HG02870 (cell line): ENCODE measurements at regions not wholly inside any gene's neighbourhood (a gene's known extent, or its start where the extent isn't known, plus 50 kb on each side); places are given as distances from the start of the nearest gene placed in this dataset.
"Not testable (repeated sequence)": the region's sequence is repeated elsewhere in the genome, so short reads cannot be mapped to it uniquely, and the experiment has no call there.

ENCODE experiments used
- ATAC-seq: cut with Tn5 transposase; IDR thresholded peaks from one replicate; pipeline ENCODE4 v1.9.1; 2021; ENCODE audit warnings: mild to moderate bottlenecking, moderate library complexity; ENCODE audit not compliant: unreplicated experiment

DNA sequence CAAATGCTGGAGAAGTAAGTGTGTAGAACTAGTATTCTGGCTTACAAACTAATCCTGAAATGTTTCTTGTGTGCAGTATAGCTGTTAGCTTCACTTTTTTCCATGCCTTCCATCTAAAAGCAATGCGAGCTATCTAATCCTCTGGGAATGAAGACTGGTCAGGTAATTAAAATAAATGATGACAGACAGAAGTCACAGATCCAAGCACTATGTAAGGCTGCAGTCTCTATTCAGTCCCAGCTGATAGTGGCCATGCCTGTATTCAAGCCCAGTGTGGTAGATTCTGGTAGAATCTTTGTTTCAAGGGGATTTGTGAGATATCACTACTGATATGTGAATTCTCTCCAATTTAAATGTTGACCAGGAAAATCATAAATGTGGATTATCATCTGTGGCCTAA is 637.2 kb downstream of the TMTC2 start:
- no peak for ATAC-seq

- no peak for ATAC-seq
These were observed 636.1 kb downstream of the TMTC2 start for GRCh38 chr12:83322809-83323208.

GRCh38 chr12:83321971-83322370 is 635.3 kb downstream of the TMTC2 start:
- no peak for ATAC-seq

DNA sequence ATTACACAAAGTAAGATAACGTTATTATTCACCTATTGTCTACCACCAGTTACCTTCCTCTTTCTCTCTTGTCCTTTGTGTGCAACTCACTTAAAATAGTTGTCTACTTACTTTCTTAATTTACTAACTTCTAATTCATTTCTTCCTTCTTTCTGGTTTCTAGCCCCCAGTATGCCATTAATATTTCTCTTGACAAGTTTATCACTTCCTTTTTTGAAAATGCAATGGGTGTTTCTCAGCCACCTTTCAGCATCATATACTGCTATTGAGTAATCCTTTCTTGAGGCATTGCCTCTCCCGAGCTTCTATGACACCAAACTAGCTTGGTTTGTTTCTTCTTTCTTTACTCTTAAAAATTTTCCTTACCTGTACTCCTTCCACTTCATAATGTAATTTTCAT is 633.6 kb downstream of the TMTC2 start:
- ATAC-seq, result no peak

DNA sequence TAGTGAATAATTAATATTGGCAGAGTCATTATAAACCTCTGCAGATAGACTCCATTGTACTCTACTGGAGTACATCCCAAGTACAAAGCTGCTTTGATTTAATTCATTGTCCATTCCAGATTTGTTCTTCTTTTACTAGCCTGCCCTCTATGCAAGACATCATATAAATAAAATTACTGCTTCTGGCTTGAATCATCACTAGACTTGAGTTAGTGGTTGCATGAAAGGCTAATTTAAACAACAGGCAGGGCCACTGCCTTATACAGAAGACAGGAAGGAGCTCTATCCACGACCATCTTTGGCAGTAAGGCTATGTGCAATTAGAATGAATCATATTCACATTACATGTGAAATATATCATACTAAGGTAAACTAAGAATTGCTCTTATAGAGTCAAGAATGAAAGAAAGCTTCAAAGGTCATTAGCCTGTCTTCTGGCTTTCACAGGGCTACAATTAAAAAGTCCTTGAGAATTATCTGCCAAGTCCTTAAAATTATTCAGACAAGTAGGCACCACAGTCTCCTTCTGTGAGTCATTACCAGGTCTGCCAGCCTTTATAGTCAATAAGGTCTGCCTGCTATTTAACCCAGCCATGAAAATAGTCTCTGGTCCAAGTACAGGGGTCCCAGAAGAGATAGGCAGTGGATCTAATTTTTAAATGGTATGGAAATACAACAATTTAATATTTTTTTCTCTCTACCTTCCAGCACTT is 631.8 kb downstream of the TMTC2 start:
- no peak for ATAC-seq

DNA sequence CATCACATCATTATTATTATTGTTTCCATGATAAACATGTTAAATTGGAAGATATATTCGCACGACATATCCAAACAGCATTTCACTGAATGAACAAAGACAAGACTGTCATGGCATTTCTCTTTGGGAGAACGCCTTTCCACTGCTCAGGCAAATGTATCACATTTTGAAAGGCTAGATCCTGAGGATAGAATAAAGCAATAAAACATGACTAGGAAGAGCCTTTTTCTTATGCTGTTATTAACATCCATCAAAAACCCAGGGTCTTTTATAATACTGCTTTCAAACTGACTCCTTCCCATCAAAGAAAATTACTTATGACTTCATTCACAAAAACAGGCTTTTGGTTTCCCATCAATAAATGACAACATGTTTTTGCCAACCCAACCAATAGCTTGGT is 630.9 kb downstream of the TMTC2 start:
- no peak for ATAC-seq

DNA sequence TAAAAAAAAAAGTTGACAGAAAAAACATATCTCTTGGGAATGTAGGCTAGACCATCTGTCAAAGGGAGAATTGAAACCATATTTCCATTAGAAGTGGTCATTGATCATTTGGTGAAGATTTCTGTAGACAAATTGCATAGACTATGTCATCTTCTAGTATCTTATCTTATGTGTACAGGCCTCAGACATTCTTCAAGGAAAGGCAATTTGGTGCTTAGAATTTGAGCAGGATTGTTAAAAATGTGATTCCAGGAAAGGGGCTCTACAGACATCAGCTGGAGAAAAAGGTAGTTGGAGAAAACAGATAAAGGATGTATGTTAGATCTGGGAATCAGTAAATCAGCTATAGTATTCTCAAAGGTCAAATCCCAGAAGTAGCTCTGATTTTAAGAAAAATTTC is 627.1 kb downstream of the TMTC2 start:
- ATAC-seq, result no peak

DNA sequence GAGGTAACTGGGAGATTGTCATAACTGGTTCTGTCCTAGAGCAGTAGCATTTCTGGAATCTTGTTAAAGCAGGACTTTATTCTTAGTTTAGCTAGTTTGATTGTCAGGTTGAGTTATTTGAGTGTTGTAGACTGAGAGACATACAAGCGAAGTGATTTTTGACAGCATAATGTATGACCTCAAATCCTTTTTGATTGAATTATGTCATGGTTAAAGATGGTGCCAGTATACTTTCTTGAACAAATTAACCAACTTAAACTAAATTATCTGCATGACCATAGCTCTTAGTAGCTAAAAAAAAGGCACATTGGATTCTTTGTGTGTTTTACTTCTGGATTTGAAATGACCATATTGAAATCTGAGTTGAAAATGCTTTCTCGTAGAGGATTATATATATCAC is 626.6 kb downstream of the TMTC2 start:
- ATAC-seq, result no peak

- ATAC-seq, result no peak
These were observed 590.2 kb downstream of the TMTC2 start for GRCh38 chr12:83276904-83277303.

- ATAC-seq, result no peak
These were observed 584.5 kb downstream of the TMTC2 start for GRCh38 chr12:83271201-83271600.

GRCh38 chr12:83265808-83266207 is 579.1 kb downstream of the TMTC2 start:
- no peak for ATAC-seq

DNA sequence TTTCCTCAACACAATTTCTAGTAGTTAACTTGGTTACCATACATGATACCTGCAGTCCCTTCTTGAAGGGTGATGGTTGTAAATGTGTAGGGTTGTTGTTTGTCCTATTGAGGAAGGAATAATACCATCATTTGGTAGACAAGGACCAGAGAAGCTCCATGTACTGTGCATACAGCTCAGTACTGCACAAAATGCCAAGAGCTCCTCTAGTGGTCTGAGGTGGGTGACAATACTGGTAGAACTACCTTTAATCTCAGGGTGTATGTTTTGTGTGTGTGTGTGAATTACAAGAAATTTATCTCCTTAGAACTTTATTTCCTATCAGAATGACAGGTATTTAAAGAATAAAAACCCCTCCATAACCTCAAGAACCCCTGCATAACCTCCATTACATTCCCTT is 575.3 kb downstream of the TMTC2 start:
- no peak for ATAC-seq

DNA sequence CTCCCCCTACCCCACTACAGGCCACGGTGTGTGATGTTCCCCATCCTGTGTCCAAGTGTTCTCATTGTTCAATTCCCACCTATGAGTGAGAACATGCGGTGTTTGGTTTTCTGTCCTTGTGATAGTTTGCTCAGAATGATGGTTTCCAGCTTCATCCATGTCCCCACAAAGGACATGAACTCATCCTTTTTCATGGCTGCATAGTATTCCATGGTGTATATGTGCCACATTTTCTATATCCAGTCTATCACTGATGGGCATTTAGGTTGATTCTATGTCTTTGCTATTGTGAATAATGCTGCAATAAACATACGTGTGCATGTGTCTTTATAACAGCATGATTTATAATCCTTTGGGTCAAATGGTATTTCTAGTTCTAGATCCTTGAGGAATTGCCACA is 573.4 kb downstream of the TMTC2 start:
- ATAC-seq, result not testable (repeated sequence)

DNA sequence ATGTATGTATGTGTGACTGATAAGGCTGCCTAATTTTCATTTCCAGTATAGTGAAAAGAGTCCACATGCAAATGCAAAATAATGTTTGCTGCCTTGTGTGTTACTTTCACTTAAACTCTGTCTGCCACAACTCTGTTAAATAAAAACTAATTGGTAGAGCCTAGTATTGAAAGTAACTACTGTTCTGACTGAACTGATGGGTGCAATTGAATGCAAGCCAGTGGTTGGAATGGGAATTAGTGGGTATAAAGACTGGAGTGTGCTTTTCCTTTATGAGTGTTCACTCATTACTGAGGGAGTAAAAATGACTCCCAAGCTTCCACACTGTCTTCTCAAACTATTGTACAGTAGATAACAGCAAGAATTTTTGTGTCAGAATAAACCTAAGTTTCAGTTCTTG is 571.0 kb downstream of the TMTC2 start:
- ATAC-seq, result no peak

- no peak for ATAC-seq
These were observed 569.9 kb downstream of the TMTC2 start for GRCh38 chr12:83256562-83256961.

- ATAC-seq, result no peak
These were observed 564.2 kb downstream of the TMTC2 start for GRCh38 chr12:83250866-83251265.

GRCh38 chr12:83245156-83245555 is 558.5 kb downstream of the TMTC2 start:
- ATAC-seq, result no peak

DNA sequence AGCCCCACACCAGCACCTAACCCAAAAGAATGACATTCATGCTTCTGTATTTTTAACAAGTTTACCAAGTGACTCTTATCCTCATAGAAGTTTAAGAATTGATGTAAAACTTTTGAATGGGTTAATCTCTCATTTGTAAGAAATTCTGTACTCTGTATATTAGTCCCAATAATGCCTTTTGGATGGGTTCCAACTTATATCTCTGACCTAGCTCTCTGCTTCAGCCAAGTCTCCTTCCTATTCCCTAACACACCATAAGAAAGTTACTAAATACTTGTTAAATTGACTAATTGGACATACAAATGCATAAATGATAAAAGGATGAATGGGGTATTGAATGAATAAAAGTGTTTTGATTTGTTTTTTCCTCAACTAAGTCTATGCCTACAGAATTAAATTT is 557.3 kb downstream of the TMTC2 start:
- ATAC-seq, result no peak

GRCh38 chr12:83233987-83234386 is 547.3 kb downstream of the TMTC2 start:
- not testable (repeated sequence) for ATAC-seq

DNA sequence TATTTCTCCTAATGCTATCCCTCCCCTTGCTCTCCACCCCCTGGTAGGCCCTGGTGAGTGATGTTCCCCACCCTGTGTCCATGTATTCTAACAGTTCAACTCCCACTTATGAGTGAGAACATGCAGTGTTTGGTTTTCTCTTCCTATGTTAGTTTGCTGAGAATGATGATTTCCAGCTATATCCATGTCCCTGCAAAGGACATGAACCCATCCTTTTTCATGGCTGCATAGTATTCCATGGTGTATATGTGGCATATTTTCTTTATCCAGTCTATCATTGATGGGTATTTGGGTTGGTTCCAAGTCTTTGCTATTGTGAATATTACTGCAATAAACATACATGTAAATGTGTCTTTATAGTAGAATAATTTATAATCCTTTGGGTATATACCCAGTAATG is 540.3 kb downstream of the TMTC2 start:
- not testable (repeated sequence) for ATAC-seq

GRCh38 chr12:83225806-83226205 is 539.1 kb downstream of the TMTC2 start:
- ATAC-seq, result no peak

- no peak for ATAC-seq
These were observed 537.3 kb downstream of the TMTC2 start for GRCh38 chr12:83224012-83224411.

DNA sequence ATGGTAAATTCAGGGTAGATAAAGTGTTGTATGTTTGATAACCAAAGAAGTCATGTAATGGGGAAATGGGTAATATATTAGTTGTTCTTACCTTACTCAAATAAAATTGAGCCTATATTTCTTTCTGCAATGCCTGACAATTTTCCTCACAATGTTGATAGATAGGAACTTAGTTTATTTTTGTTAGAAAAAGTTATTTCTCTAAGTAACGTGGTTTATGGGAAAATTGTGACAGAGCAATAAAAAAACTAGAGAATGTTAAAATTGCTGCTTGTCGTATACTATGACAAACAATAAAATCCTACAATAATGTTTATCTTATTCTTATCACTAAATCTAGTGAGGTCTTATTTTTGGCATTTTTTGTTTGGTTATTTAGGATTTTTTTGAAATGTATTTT is 534.1 kb downstream of the TMTC2 start:
- no peak for ATAC-seq
